Tibial artery (tissue), 4 donors: ENCODE measurements at regions not wholly inside any gene's neighbourhood (a gene's known extent, or its start where the extent isn't known, plus 50 kb on each side); places are given as distances from the start of the nearest gene placed in this dataset.

ENCODE experiments used
- DNase-seq, 2 donors: peaks; one replicate each; pipeline ENCODE4 v3.0.0-alpha.2; 2019
- H3K27ac ChIP-seq, 2 donors: fragments of 200-600 bp; sonication (generic) in 1 of 2; 1 replicate in 1 of 2; 2 replicates in 1 of 2; pipeline ENCODE4 v1.5.1; 2018 to 2019; ENCODE audit warnings: mild to moderate bottlenecking in 1 of 2
- H3K27me3 ChIP-seq, 2 donors: fragments of 200-600 bp; sonication (generic) in 1 of 2; one replicate each; pipeline versions ENCODE4 v1.5.1 to v1.6.0; 2016 to 2019
- H3K36me3 ChIP-seq, 3 donors: fragments of 200-600 bp; sonication (generic) in 2 of 3; one replicate each; pipeline ENCODE4 v1.5.1; 2016 to 2019; ENCODE audit warnings: mild to moderate bottlenecking in 2 of 3
- H3K4me1 ChIP-seq, 4 donors: fragments of 200-600 bp; sonication (generic) in 2 of 4; 1 replicate in 3 of 4; 2 replicates in 1 of 4; pipeline ENCODE4 v1.5.1; 2016 to 2019
- H3K4me3 ChIP-seq, 2 donors: fragments of 200-600 bp; sonication (generic) in 1 of 2; 1 replicate in 1 of 2; 2 replicates in 1 of 2; pipeline ENCODE4 v1.5.1; 2018 to 2019; ENCODE audit warnings: mild to moderate bottlenecking in 2 of 2
- H3K9me3 ChIP-seq, 3 donors: fragments of 200-600 bp; sonication (generic) in 1 of 3; one replicate each; pipeline ENCODE4 v1.5.1; 2016 to 2019
- CTCF ChIP-seq, 2 experiments: fragments of 200-600 bp in 1 of 2; fragments of 450-650 bp in 1 of 2; IDR thresholded peaks; one replicate each; pipeline ENCODE4 v1.5.1; 2017 to 2019; ENCODE audit warnings: antibody characterized with exemption in 2 of 2, mild to moderate bottlenecking in 1 of 2, moderate library complexity in 1 of 2
- intact Hi-C: fragments of 100-400 bp; cut with DNase I; formaldehyde crosslinking; loops from one replicate; pipeline ENCODE4 v1.15.0; 2023; ENCODE audit warnings: low total_unique reads

- DNase-seq, result peak; percentile 76
- intact Hi-C loops, result no loop called here
- H3K36me3 ChIP-seq, result no peaks in the 10 kb centered on the region
- TF ChIP-seq CTCF (IDR thresholded peaks at IDR 0.05), result peak; percentile 62 to 64
- no peak overlapping the region for H3K27ac ChIP-seq
- peaks cover 0 to 10% of the 10 kb centered on the region in 2 donors for H3K27me3 ChIP-seq
- H3K4me3 ChIP-seq, result no peak overlapping the region
- no peaks in the 10 kb centered on the region for H3K4me1 ChIP-seq
- H3K9me3 ChIP-seq, result no peaks in the 10 kb centered on the region
These were observed 78.6 kb upstream of the SOD1 start for GRCh38 chr21:31580866-31581276.

- no peaks in the 10 kb centered on the region for H3K4me1 ChIP-seq
- H3K4me3 ChIP-seq, result no peak overlapping the region
- peaks cover 0 to 10% (median 0%) of the 10 kb centered on the region in 3 donors for H3K9me3 ChIP-seq
- H3K27me3 ChIP-seq, result peaks cover 0 to 12% of the 10 kb centered on the region in 2 donors
- no peak for TF ChIP-seq CTCF (IDR thresholded peaks at IDR 0.05)
- no peak for DNase-seq
- no peak overlapping the region for H3K27ac ChIP-seq
- intact Hi-C loops, result no loop called here
- H3K36me3 ChIP-seq, result no peaks in the 10 kb centered on the region
These were observed 82.2 kb upstream of the SOD1 start for GRCh38 chr21:31577271-31577670.

- peaks cover 0 to 12% of the 10 kb centered on the region in 2 donors for H3K27me3 ChIP-seq
- TF ChIP-seq CTCF (IDR thresholded peaks at IDR 0.05), result no peak
- intact Hi-C loops, result no loop called here
These were observed 83.1 kb upstream of the SOD1 start for GRCh38 chr21:31576428-31576827.

GRCh38 chr21:31573217-31573616, 86.3 kb upstream of the SOD1 start:
- TF ChIP-seq CTCF (IDR thresholded peaks at IDR 0.05), result no peak
- no peak for DNase-seq
- Histone ChIP-seq H3K4me3 (no peak overlapping the region), H3K27me3 (peaks cover 0 to 10% of the 10 kb centered on the region in 2 donors), H3K36me3 (no peaks in the 10 kb centered on the region), H3K27ac (no peak overlapping the region), H3K4me1 (no peaks in the 10 kb centered on the region), H3K9me3 (peaks cover 0 to 10% (median 0%) of the 10 kb centered on the region in 3 donors)
- intact Hi-C loops, result no loop called here

More at GRCh38 chr21:31576428-31576827, 83.1 kb upstream of the SOD1 start:
- H3K4me3 ChIP-seq, result no peak overlapping the region
- no peak for DNase-seq
- no peak overlapping the region for H3K27ac ChIP-seq
- no peaks in the 10 kb centered on the region for H3K36me3 ChIP-seq
- no peaks in the 10 kb centered on the region for H3K4me1 ChIP-seq
- peaks cover 0 to 10% (median 0%) of the 10 kb centered on the region in 3 donors for H3K9me3 ChIP-seq

- Histone ChIP-seq H3K9me3 (peaks cover 0 to 10% (median 0%) of the 10 kb centered on the region in 3 donors), H3K27me3 (peaks cover 0 to 5% of the 10 kb centered on the region in 2 donors), H3K4me1 (no peaks in the 10 kb centered on the region), H3K27ac (no peak overlapping the region), H3K4me3 (no peak overlapping the region), H3K36me3 (no peaks in the 10 kb centered on the region)
- intact Hi-C loops, result no loop called here
- TF ChIP-seq CTCF (IDR thresholded peaks at IDR 0.05), result no peak
- no peak for DNase-seq
These were observed 87.6 kb upstream of the SOD1 start for GRCh38 chr21:31571879-31572278.
